ENCODE measurements at regions not wholly inside any gene's neighbourhood (a gene's known extent, or its start where the extent isn't known, plus 50 kb on each side); places are given as distances from the start of the nearest gene placed in this dataset.
A peak's percentile ranks its signal among the peaks of the same experiment; 100 is the strongest.

DNA sequence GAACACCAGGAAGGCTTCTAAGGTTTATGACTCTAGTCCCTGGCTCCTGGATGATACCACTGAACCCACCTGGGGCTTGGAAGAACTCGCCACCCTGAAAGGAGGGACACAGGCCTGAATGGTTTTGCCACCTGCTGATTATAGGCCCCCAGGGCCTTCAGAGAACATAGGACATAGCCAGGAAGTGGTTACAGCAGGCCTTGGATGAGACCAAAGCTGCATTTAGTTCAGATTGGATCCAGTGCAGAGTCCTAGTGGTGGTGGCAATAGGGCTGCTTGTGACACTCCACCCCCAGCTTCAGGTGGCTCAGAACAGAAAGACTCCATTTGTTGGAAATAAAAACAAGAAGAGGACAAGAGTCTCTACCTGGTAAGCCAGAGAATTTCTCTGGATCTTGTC lies 101.6 kb upstream of the PLPPR5 start:
- H3K27me3 ChIP-seq (ENCODE audit: insufficient read depth, low read length), result no peaks in the 10 kb centered on the region
- H3K4me1 ChIP-seq (ENCODE audit: insufficient read depth, low read length), result no peaks in the 10 kb centered on the region
- Mint-ChIP-seq H3K4me1 (peaks cover 0 to 12% (median 4%) of the 10 kb centered on the region in 4 donors), H3K36me3 (no peaks in the 10 kb centered on the region), H3K9me3 (peaks cover 0 to 4% (median 0%) of the 10 kb centered on the region in 8 donors), H3K27ac (no peak overlapping the region), H3K4me3 (no peak overlapping the region), H3K27me3 (peaks cover 0 to 3% of the 10 kb centered on the region in 2 donors)
- H3K4me3 ChIP-seq (ENCODE audit: low read length in 2 of 2), result no peak overlapping the region
- H3K9me3 ChIP-seq (ENCODE audit: control insufficient read depth in 1 of 2, low read length in 2 of 2), result no peaks in the 10 kb centered on the region
- H3K36me3 ChIP-seq (ENCODE audit: insufficient read depth, low read length), result no peaks in the 10 kb centered on the region
- ChIA-PET CTCF (ENCODE audit: partially characterized antibody) (no interaction called here), POLR2A (ENCODE audit: partially characterized antibody) (no interaction called here)
- no peak overlapping the region for H3K27ac ChIP-seq (ENCODE audit: low read depth, low read length)
- intact Hi-C loops (cut with micrococcal nuclease), result no loop called here
- no peak for DNase-seq

DNA sequence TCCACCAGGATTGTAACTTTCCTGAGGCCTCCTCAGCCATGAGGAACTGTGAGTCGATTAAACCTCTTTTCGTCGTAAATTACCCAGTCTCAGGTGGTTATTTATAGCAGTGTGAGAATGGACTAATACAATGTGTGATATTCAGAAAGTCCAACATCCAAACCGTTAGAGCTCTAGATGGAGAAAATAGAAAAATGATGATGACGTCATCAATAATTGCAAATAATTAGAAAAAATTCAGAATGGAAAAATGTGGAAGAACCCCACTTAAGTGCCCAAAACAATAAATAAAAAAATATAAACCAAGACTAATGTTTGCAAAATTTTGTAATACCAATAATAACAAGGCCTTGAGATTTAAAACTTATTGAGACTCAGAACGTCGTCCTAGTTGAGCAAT lies 103.0 kb upstream of the PLPPR5 start:
- Mint-ChIP-seq H3K4me1 (peaks cover 0 to 12% (median 4%) of the 10 kb centered on the region in 4 donors), H3K9me3 (no peaks in the 10 kb centered on the region), H3K36me3 (no peaks in the 10 kb centered on the region), H3K27ac (no peak overlapping the region), H3K4me3 (no peak overlapping the region), H3K27me3 (peaks cover 0 to 3% of the 10 kb centered on the region in 2 donors)
- Histone ChIP-seq H3K36me3 (ENCODE audit: insufficient read depth, low read length) (no peaks in the 10 kb centered on the region), H3K9me3 (ENCODE audit: control insufficient read depth in 1 of 2, low read length in 2 of 2) (no peaks in the 10 kb centered on the region), H3K4me3 (ENCODE audit: low read length in 2 of 2) (no peak overlapping the region), H3K27me3 (ENCODE audit: insufficient read depth, low read length) (no peaks in the 10 kb centered on the region), H3K4me1 (ENCODE audit: insufficient read depth, low read length) (no peaks in the 10 kb centered on the region), H3K27ac (ENCODE audit: low read depth, low read length) (no peak overlapping the region)
- intact Hi-C loops (cut with micrococcal nuclease), result no loop called here
- no peak for DNase-seq
- ChIA-PET POLR2A (ENCODE audit: partially characterized antibody) (no interaction called here), CTCF (ENCODE audit: partially characterized antibody) (no interaction called here)

DNA sequence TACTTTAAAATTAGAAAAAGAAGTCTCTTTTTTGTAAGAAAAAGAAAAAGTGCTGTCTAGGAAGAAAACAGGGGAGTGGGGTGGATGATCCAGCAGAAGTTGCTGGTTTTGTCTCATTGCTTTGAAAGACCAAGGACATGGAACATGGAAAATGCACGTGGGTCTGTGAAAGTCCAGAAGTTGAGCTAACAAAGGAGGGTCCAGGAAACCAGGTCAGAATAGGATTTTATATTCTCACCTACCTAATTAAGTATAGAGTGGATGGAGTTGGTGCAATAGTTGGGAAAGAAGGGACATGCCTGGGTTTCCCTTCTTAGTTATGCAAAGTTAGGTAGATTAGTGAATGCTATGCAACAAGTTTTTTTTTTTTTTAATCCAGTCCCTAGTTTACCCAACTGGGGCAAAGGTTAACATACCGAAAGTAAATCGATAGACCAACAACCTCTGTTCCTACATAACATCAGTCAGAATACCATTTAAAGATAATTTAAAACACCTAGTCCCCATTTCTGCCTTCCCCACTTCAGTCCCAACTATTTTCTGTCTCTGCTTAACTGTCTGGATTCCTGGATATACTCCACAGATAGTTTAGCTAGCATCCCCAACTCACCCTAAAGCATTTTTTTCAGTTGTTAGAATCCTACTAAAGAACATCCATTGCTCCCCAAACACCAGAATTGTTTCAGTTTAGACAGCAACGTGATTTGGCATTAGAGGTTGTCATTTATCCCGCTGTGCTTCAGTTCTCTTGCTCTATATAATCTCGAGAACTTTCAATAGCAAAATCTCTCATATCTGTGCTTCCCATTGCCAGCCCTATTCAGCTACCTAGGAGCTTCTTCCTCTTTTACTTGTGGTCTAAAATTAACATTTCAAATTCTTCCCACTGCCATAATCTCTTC lies 105.7 kb upstream of the PLPPR5 start:
- no peak overlapping the region for H3K27ac Mint-ChIP-seq
- H3K4me3 Mint-ChIP-seq, result peak overlapping the region in 1 of 8 donors; percentile 9
- POLR2A ChIA-PET (ENCODE audit: partially characterized antibody), result no interaction called here
- peaks cover 0 to 12% (median 4%) of the 10 kb centered on the region in 4 donors for H3K4me1 Mint-ChIP-seq
- DNase-seq, result no peak
- Histone ChIP-seq H3K27ac (ENCODE audit: low read depth, low read length) (no peak overlapping the region), H3K36me3 (ENCODE audit: insufficient read depth, low read length) (no peaks in the 10 kb centered on the region), H3K4me1 (ENCODE audit: insufficient read depth, low read length) (no peaks in the 10 kb centered on the region), H3K4me3 (ENCODE audit: low read length in 2 of 2) (no peak overlapping the region), H3K9me3 (ENCODE audit: control insufficient read depth in 1 of 2, low read length in 2 of 2) (no peaks in the 10 kb centered on the region), H3K27me3 (ENCODE audit: insufficient read depth, low read length) (no peaks in the 10 kb centered on the region)
- intact Hi-C loops (cut with micrococcal nuclease), result no loop called here
- CTCF ChIA-PET (ENCODE audit: partially characterized antibody), result no interaction called here
- peaks cover 0 to 3% of the 10 kb centered on the region in 2 donors for H3K27me3 Mint-ChIP-seq
- H3K36me3 Mint-ChIP-seq, result no peaks in the 10 kb centered on the region
- peaks cover 0 to 2% (median 0%) of the 10 kb centered on the region in 8 donors for H3K9me3 Mint-ChIP-seq

DNA sequence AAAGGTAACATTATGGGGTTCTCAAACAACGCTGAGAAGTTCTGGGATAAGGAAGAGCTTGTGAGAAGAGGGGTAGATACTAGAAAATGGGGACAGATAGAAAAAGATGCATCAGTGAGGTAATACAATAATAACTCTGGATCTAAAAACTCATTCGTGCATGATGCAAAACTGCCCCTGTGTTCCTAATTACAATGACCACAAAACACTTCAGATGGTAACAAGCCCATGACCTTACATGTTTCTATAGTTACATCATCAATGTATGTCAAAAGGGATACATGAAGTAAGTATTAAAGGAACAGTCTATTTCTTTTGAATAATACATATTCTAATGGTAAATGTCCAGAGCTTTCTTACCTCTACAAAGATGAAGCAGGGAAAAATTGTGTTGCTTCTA lies 110.6 kb upstream of the PLPPR5 start:
- CTCF ChIA-PET (ENCODE audit: partially characterized antibody), result no interaction called here
- H3K36me3 Mint-ChIP-seq, result no peaks in the 10 kb centered on the region
- no peaks in the 10 kb centered on the region for H3K9me3 ChIP-seq (ENCODE audit: control insufficient read depth in 1 of 2, low read length in 2 of 2)

DNA sequence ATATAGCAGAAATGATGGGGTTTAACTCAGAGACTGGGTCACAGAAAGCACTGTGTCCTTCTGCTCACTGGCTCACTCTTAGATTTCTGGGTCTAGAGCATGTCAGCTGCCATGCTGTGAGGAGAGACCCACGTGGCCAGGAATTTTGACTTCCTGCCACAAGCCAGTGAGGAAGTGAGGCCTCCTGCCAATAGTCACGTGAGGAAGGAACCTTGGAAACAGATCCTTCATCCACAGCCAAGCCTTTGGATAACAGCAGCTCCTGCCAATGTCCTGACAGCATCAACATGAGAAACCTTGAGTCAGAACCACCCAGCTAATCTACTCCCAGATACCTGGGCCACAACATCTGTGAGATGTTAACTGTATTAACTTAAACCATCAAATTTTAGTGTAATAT lies 114.5 kb upstream of the PLPPR5 start:
- H3K9me3 Mint-ChIP-seq, result peaks cover 0 to 2% (median 0%) of the 10 kb centered on the region in 8 donors
- H3K4me3 Mint-ChIP-seq, result no peak overlapping the region

More for the DNA sequence above, 110.6 kb upstream of the PLPPR5 start:
- POLR2A ChIA-PET (ENCODE audit: partially characterized antibody), result no interaction called here
- H3K36me3 ChIP-seq (ENCODE audit: insufficient read depth, low read length), result no peaks in the 10 kb centered on the region
- H3K4me1 Mint-ChIP-seq, result peaks cover 0 to 6% (median 2%) of the 10 kb centered on the region in 4 donors
- peaks cover 0 to 2% (median 0%) of the 10 kb centered on the region in 8 donors for H3K9me3 Mint-ChIP-seq
- no peak overlapping the region for H3K4me3 Mint-ChIP-seq
- H3K27ac ChIP-seq (ENCODE audit: low read depth, low read length), result no peak overlapping the region
- H3K4me1 ChIP-seq (ENCODE audit: insufficient read depth, low read length), result no peaks in the 10 kb centered on the region
- no peak for DNase-seq
- intact Hi-C loops (cut with micrococcal nuclease), result no loop called here
- H3K27ac Mint-ChIP-seq, result no peak overlapping the region
- no peaks in the 10 kb centered on the region for H3K27me3 ChIP-seq (ENCODE audit: insufficient read depth, low read length)
- no peak overlapping the region for H3K4me3 ChIP-seq (ENCODE audit: low read length in 2 of 2)
- no peaks in the 10 kb centered on the region for H3K27me3 Mint-ChIP-seq

DNA sequence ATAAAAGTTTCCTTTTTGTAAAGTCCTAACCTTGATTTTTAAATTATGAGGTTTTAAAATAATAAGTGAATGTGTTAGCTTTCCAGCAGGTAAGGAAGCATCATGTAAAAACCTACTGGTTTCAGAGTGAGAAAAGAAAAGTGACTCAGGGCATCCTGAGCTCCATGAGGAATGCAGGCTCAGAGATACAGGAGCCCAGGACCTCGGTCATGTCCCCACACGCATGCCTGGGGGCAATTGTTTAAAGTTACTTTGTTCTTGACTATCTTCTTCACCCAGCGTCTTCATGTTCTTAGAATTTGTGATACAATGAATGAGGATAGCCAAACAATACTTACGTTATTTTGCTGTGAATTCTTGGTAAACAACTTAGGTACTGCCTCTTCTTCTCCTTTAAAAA lies 117.4 kb upstream of the PLPPR5 start:
- POLR2A ChIA-PET (ENCODE audit: partially characterized antibody), result no interaction called here
- CTCF ChIA-PET (ENCODE audit: partially characterized antibody), result interaction anchor here (1.4 kb wide), 1 partner anchor 328 kb away, joined by 3 read pairs; no protein-coding TSS in a partner anchor
- Mint-ChIP-seq H3K27ac (no peak overlapping the region), H3K9me3 (peaks cover 0 to under 1% (median 0%) of the 10 kb centered on the region in 8 donors), H3K4me1 (no peaks in the 10 kb centered on the region), H3K4me3 (no peak overlapping the region), H3K36me3 (no peaks in the 10 kb centered on the region), H3K27me3 (no peaks in the 10 kb centered on the region)
- intact Hi-C loops (cut with micrococcal nuclease), result no loop called here
- no peaks in the 10 kb centered on the region for H3K9me3 ChIP-seq (ENCODE audit: control insufficient read depth in 1 of 2, low read length in 2 of 2)
- H3K4me1 ChIP-seq (ENCODE audit: insufficient read depth, low read length), result no peaks in the 10 kb centered on the region
- no peaks in the 10 kb centered on the region for H3K27me3 ChIP-seq (ENCODE audit: insufficient read depth, low read length)
- no peak for DNase-seq
- no peak overlapping the region for H3K27ac ChIP-seq (ENCODE audit: low read depth, low read length)
- no peaks in the 10 kb centered on the region for H3K36me3 ChIP-seq (ENCODE audit: insufficient read depth, low read length)
- H3K4me3 ChIP-seq (ENCODE audit: low read length in 2 of 2), result no peak overlapping the region

More for the DNA sequence above, 114.5 kb upstream of the PLPPR5 start:
- Mint-ChIP-seq H3K27ac (no peak overlapping the region), H3K36me3 (no peaks in the 10 kb centered on the region), H3K27me3 (no peaks in the 10 kb centered on the region), H3K4me1 (no peaks in the 10 kb centered on the region)
- Histone ChIP-seq H3K27me3 (ENCODE audit: insufficient read depth, low read length) (no peaks in the 10 kb centered on the region), H3K9me3 (ENCODE audit: control insufficient read depth in 1 of 2, low read length in 2 of 2) (no peaks in the 10 kb centered on the region), H3K4me3 (ENCODE audit: low read length in 2 of 2) (no peak overlapping the region), H3K4me1 (ENCODE audit: insufficient read depth, low read length) (no peaks in the 10 kb centered on the region), H3K27ac (ENCODE audit: low read depth, low read length) (no peak overlapping the region), H3K36me3 (ENCODE audit: insufficient read depth, low read length) (no peaks in the 10 kb centered on the region)
- POLR2A ChIA-PET (ENCODE audit: partially characterized antibody), result no interaction called here
- intact Hi-C loops (cut with micrococcal nuclease), result no loop called here
- CTCF ChIA-PET (ENCODE audit: partially characterized antibody), result no interaction called here
- DNase-seq, result no peak

DNA sequence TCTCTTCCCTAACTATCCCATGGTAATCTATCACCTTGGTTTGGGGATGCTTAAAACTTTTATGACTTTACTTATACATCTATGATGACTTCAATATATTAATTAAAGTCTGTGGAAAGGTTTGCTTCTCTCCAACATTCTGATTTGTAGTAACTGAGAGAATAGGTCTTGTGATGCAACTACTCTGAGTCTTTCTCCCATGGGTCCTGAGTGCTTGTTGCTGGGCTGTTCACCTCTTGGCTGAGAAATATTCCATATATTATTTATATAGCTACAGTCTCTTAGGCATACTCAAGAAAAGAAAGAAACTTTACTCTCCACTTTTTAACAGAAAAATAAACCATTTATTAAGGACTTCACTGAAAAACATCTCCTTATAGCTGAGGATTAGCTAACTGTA lies 119.3 kb upstream of the PLPPR5 start:
- Mint-ChIP-seq H3K9me3 (peaks cover 0 to 3% (median 0%) of the 10 kb centered on the region in 8 donors), H3K4me1 (no peaks in the 10 kb centered on the region)
- CTCF ChIA-PET (ENCODE audit: partially characterized antibody), result no interaction called here

More for the DNA sequence above, 119.3 kb upstream of the PLPPR5 start:
- no peak overlapping the region for H3K4me3 Mint-ChIP-seq
- no peaks in the 10 kb centered on the region for H3K36me3 ChIP-seq (ENCODE audit: insufficient read depth, low read length)
- DNase-seq, result no peak
- no peak overlapping the region for H3K4me3 ChIP-seq (ENCODE audit: low read length in 2 of 2)
- H3K27me3 ChIP-seq (ENCODE audit: insufficient read depth, low read length), result no peaks in the 10 kb centered on the region
- no peaks in the 10 kb centered on the region for H3K27me3 Mint-ChIP-seq
- no peaks in the 10 kb centered on the region for H3K4me1 ChIP-seq (ENCODE audit: insufficient read depth, low read length)
- no peaks in the 10 kb centered on the region for H3K36me3 Mint-ChIP-seq
- intact Hi-C loops (cut with micrococcal nuclease), result no loop called here
- H3K9me3 ChIP-seq (ENCODE audit: control insufficient read depth in 1 of 2, low read length in 2 of 2), result no peaks in the 10 kb centered on the region
- no peak overlapping the region for H3K27ac ChIP-seq (ENCODE audit: low read depth, low read length)
- POLR2A ChIA-PET (ENCODE audit: partially characterized antibody), result no interaction called here
- H3K27ac Mint-ChIP-seq, result no peak overlapping the region
